Activated naive CD4-positive, alpha-beta T cell treated with anti-CD3 and anti-CD28 coated beads for 36 hours (primary cell): ENCODE measurements at regions not wholly inside any gene's neighbourhood (a gene's known extent, or its start where the extent isn't known, plus 50 kb on each side); places are given as distances from the start of the nearest gene placed in this dataset.

ENCODE experiments used
- CTCF ChIA-PET: fragments of 350-600 bp; sonication (Branson Sonifier 250); formaldehyde crosslinking; loops from one replicate; lab custom pipeline; 2021; ENCODE audit warnings: antibody characterized with exemption; lab: Charles Lee
- DNase-seq: peaks from one replicate; pipeline ENCODE4 v3.0.0-alpha.2; 2020
- H3K27ac Mint-ChIP-seq: one replicate; pipeline ENCODE4 v1.8.0; 2021; ENCODE audit warnings: mild to moderate bottlenecking, mixed read lengths
- H3K27me3 Mint-ChIP-seq: one replicate; pipeline ENCODE4 v1.8.0; 2021; ENCODE audit warnings: low read depth, mixed read lengths
- H3K36me3 Mint-ChIP-seq: one replicate; pipeline ENCODE4 v1.8.0; 2021; ENCODE audit warnings: low read depth, mixed read lengths
- H3K4me1 Mint-ChIP-seq: one replicate; pipeline ENCODE4 v1.8.0; 2021; ENCODE audit warnings: low read depth, mixed read lengths
- H3K4me3 Mint-ChIP-seq: one replicate; pipeline ENCODE4 v1.8.0; 2021; ENCODE audit warnings: mild to moderate bottlenecking, moderate library complexity, mixed read lengths
- H3K9me3 Mint-ChIP-seq: one replicate; pipeline ENCODE4 v1.8.0; 2021; ENCODE audit warnings: mixed read lengths
- intact Hi-C: fragments of 100-400 bp; cut with micrococcal nuclease; formaldehyde crosslinking; loops from one replicate; pipeline ENCODE4 v1.15.1; 2023

DNA sequence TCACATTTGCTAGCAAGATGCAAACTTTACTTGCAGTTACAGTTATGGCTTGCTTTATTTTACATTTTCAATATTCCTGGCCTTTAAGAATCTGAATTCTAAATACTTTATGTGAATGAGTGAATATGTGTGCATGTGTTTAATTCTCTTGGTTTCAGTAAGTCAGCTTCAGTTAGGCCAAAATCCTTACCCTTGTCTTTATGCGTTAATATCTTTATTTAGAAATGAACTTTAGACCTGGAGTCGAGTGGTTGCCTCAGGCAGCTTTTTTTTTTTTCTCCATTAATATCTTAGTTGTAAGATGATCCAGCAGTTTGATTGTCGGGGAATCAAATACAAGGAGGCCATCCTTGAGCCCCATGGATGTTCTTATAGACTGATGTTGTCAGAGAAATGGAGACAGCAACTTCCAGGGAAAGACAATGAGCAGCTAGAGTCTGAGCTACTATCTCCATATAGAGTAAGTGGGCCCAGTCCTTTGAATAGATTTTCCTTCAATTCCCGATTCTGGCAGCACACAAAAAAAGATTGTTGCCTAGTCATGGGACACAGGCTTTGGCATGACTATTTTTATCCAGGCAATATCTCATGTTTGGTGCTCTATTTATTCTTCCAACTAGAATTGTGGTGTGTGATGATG, 398.0 kb downstream of the DHX35 start:
- Mint-ChIP-seq H3K4me1 (no peaks in the 10 kb centered on the region), H3K9me3 (no peaks in the 10 kb centered on the region), H3K27me3 (peaks cover 9% of the 10 kb centered on the region), H3K27ac (no peak overlapping the region), H3K4me3 (no peak overlapping the region), H3K36me3 (no peaks in the 10 kb centered on the region)
- DNase-seq: no peak
- intact Hi-C loops: no loop called here
- CTCF ChIA-PET: no interaction called here

DNA sequence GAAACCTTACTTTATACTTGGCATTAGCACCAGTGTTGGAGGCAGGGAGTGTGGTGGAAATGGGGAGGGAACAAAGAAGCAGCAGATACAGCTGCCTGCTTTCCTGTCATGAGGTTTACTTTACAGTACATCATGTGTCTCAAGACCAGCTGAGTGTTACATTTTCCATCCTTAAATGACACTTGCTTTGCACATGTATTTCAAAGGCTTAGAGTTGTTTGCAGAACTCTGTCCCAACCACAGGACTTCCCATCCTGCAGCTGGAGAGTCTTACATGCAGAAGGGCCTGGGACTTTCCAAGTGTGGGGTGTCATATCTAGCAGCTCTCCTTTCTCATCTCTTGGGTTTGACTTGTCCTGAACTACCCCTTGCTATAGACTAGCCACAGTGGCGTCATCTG, 395.9 kb downstream of the DHX35 start:
- intact Hi-C loops: no loop called here
- peaks cover 5% of the 10 kb centered on the region for H3K27me3 Mint-ChIP-seq
- no peaks in the 10 kb centered on the region for H3K4me1 Mint-ChIP-seq
- no peak overlapping the region for H3K4me3 Mint-ChIP-seq
- peaks cover 2% of the 10 kb centered on the region for H3K9me3 Mint-ChIP-seq
- H3K27ac Mint-ChIP-seq: no peak overlapping the region
- no peaks in the 10 kb centered on the region for H3K36me3 Mint-ChIP-seq
- no peak for DNase-seq
- CTCF ChIA-PET: no interaction called here

DNA sequence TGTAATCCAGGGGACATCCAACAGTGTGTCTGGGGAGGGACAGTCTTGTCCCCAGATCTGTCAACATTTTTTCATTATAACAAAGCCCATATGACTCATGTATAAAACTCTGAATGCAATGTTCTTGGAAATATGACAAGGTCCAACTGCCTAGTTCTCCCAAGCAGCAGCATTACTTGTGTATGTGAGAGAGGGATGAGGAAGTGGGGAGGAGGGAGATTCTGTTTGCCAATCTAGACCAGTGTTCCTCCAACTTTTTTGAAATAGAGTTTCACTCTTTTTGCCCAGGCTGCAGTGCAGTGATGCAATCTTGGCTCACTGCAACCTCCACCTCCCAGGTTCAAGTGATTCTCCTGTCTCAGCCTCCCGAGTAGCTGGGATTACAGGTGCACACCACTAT, 394.8 kb downstream of the DHX35 start:
- DNase-seq: no peak
- CTCF ChIA-PET: no interaction called here
- H3K36me3 Mint-ChIP-seq: no peaks in the 10 kb centered on the region
- H3K27me3 Mint-ChIP-seq: peaks cover 5% of the 10 kb centered on the region
- H3K9me3 Mint-ChIP-seq: peaks cover 2% of the 10 kb centered on the region
- H3K4me3 Mint-ChIP-seq: no peak overlapping the region
- no peak overlapping the region for H3K27ac Mint-ChIP-seq
- H3K4me1 Mint-ChIP-seq: no peaks in the 10 kb centered on the region
- intact Hi-C loops: no loop called here

GRCh38 chr20:39349240-39349639, 387.1 kb downstream of the DHX35 start:
- H3K9me3 Mint-ChIP-seq: peaks cover 17% of the 10 kb centered on the region
- CTCF ChIA-PET: no interaction called here
- H3K36me3 Mint-ChIP-seq: no peaks in the 10 kb centered on the region
- intact Hi-C loops: no loop called here
- no peak overlapping the region for H3K27ac Mint-ChIP-seq
- H3K4me1 Mint-ChIP-seq: no peaks in the 10 kb centered on the region
- H3K27me3 Mint-ChIP-seq: peaks cover 1% of the 10 kb centered on the region
- H3K4me3 Mint-ChIP-seq: no peak overlapping the region
- no peak for DNase-seq

GRCh38 chr20:39347626-39348025, 385.5 kb downstream of the DHX35 start:
- CTCF ChIA-PET: no interaction called here
- DNase-seq: no peak
- intact Hi-C loops: no loop called here
- Mint-ChIP-seq H3K36me3 (no peaks in the 10 kb centered on the region), H3K4me3 (no peak overlapping the region), H3K4me1 (no peaks in the 10 kb centered on the region), H3K9me3 (peaks cover 17% of the 10 kb centered on the region), H3K27ac (no peak overlapping the region), H3K27me3 (peaks cover 3% of the 10 kb centered on the region)

GRCh38 chr20:39342463-39342862, 380.3 kb downstream of the DHX35 start:
- Mint-ChIP-seq H3K9me3 (no peaks in the 10 kb centered on the region), H3K4me1 (no peaks in the 10 kb centered on the region), H3K27ac (no peak overlapping the region), H3K27me3 (peaks cover 3% of the 10 kb centered on the region), H3K36me3 (no peaks in the 10 kb centered on the region), H3K4me3 (no peak overlapping the region)
- intact Hi-C loops: no loop called here
- CTCF ChIA-PET: no interaction called here
- no peak for DNase-seq

GRCh38 chr20:39338469-39339376, 376.6 kb downstream of the DHX35 start:
- H3K36me3 Mint-ChIP-seq: no peaks in the 10 kb centered on the region
- no peak overlapping the region for H3K4me3 Mint-ChIP-seq
- intact Hi-C loops: no loop called here
- no peaks in the 10 kb centered on the region for H3K9me3 Mint-ChIP-seq
- no peak for DNase-seq
- CTCF ChIA-PET: no interaction called here
- H3K27ac Mint-ChIP-seq: no peak overlapping the region
- H3K27me3 Mint-ChIP-seq: peaks cover 3% of the 10 kb centered on the region
- H3K4me1 Mint-ChIP-seq: no peaks in the 10 kb centered on the region

GRCh38 chr20:39333211-39333610, 371.1 kb downstream of the DHX35 start:
- H3K4me1 Mint-ChIP-seq: no peaks in the 10 kb centered on the region
- peaks cover 4% of the 10 kb centered on the region for H3K27me3 Mint-ChIP-seq
- H3K9me3 Mint-ChIP-seq: no peaks in the 10 kb centered on the region
- H3K4me3 Mint-ChIP-seq: no peak overlapping the region
- H3K36me3 Mint-ChIP-seq: no peaks in the 10 kb centered on the region
- H3K27ac Mint-ChIP-seq: no peak overlapping the region
- no peak for DNase-seq
- intact Hi-C loops: no loop called here
- CTCF ChIA-PET: interaction anchor here (0.8 kb wide), 1 partner anchor 64 kb away, joined by 3 read pairs; no protein-coding TSS in a partner anchor

DNA sequence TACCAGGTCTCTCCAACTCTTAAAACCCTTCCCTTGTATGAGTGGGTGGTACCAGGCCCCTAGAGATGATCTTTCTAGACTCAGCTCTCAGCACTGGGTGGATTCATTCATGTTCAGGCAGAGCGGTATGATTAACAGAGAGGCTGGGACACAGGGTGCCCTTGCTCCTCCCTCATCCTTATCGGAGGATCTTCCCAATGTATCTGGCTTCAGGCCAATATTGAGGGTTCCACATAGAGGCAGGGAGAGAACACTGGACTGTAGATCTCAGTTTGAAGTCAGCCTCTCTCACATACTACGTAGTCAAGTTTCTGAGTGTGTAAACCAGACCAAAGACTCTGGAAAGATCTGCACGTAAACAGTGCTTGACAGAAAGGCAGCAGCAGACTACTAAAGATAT, 366.2 kb downstream of the DHX35 start:
- intact Hi-C loops: no loop called here
- Mint-ChIP-seq H3K27me3 (peaks cover 11% of the 10 kb centered on the region), H3K27ac (no peak overlapping the region), H3K4me1 (no peaks in the 10 kb centered on the region), H3K36me3 (no peaks in the 10 kb centered on the region), H3K9me3 (no peaks in the 10 kb centered on the region), H3K4me3 (no peak overlapping the region)
- DNase-seq: no peak
- CTCF ChIA-PET: no interaction called here

DNA sequence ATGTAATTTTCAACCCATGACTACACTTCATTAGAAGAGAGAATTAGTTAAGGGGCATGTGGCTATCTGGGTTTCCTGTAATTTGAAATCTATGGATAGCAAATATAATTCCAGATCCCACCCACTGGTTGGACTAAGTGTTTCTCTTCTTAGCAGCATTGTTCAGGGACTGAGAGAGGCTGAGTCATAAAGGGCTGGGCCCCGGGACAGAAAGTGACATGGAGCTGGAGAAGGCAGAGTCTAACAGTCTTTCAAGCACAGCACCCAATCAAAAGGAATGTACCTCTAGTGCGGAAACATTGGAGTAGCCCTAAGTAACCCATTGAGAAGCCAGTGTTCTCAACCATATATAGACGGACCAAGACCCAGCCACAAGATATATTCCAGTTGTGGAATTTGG, 363.9 kb downstream of the DHX35 start:
- no peak for DNase-seq
- Mint-ChIP-seq H3K9me3 (no peaks in the 10 kb centered on the region), H3K27me3 (peaks cover 9% of the 10 kb centered on the region), H3K36me3 (no peaks in the 10 kb centered on the region), H3K4me1 (no peaks in the 10 kb centered on the region), H3K4me3 (no peak overlapping the region), H3K27ac (no peak overlapping the region)
- CTCF ChIA-PET: no interaction called here
- intact Hi-C loops: no loop called here

GRCh38 chr20:39318911-39319310, 356.8 kb downstream of the DHX35 start:
- H3K9me3 Mint-ChIP-seq: no peaks in the 10 kb centered on the region
- no peak for DNase-seq
- H3K4me1 Mint-ChIP-seq: no peaks in the 10 kb centered on the region
- H3K27ac Mint-ChIP-seq: no peak overlapping the region
- CTCF ChIA-PET: no interaction called here
- intact Hi-C loops: no loop called here
- peaks cover 8% of the 10 kb centered on the region for H3K27me3 Mint-ChIP-seq
- H3K4me3 Mint-ChIP-seq: no peak overlapping the region
- H3K36me3 Mint-ChIP-seq: no peaks in the 10 kb centered on the region

GRCh38 chr20:39312676-39313075, 350.5 kb downstream of the DHX35 start:
- no peak overlapping the region for H3K4me3 Mint-ChIP-seq
- no peaks in the 10 kb centered on the region for H3K9me3 Mint-ChIP-seq
- no peak overlapping the region for H3K27ac Mint-ChIP-seq
- no peaks in the 10 kb centered on the region for H3K36me3 Mint-ChIP-seq
- intact Hi-C loops: no loop called here
- no peaks in the 10 kb centered on the region for H3K4me1 Mint-ChIP-seq
- peaks cover 5% of the 10 kb centered on the region for H3K27me3 Mint-ChIP-seq
- no peak for DNase-seq
- CTCF ChIA-PET: no interaction called here
